Thoracic aorta (tissue), 2 donors: ENCODE measurements at regions not wholly inside any gene's neighbourhood (a gene's known extent, or its start where the extent isn't known, plus 50 kb on each side); places are given as distances from the start of the nearest gene placed in this dataset.

ENCODE experiments used
- ATAC-seq: fragments of 150-250 bp; one replicate; pipeline ENCODE4 v1.8.0; 2017; ENCODE audit warnings: low read depth; ENCODE audit not compliant: insufficient number of reproducible peaks, low FRiP score
- DNase-seq: peaks from one replicate; pipeline ENCODE4 v3.0.0-alpha.2; 2020; ENCODE audit warnings: low spot score
- H3K27ac ChIP-seq, 2 donors: fragments of 200-600 bp; sonication (generic); 1 replicate in 1 of 2; 2 replicates in 1 of 2; pipeline ENCODE4 v1.5.1; 2016; ENCODE audit warnings: mild to moderate bottlenecking in 2 of 2, moderate library complexity in 2 of 2
- H3K27me3 ChIP-seq: fragments of 200-600 bp; sonication (generic); replicated peaks from 2 replicates; pipeline ENCODE4 v1.6.0; 2016; ENCODE audit warnings: mild to moderate bottlenecking; ENCODE audit not compliant: insufficient read depth
- H3K36me3 ChIP-seq: fragments of 200-600 bp; sonication (generic); one replicate; pipeline ENCODE4 v1.5.1; 2016
- H3K4me1 ChIP-seq, 2 donors: fragments of 200-600 bp; sonication (generic); 1 replicate in 1 of 2; 2 replicates in 1 of 2; pipeline versions ENCODE4 v1.5.1 to v1.6.0; 2016; ENCODE audit warnings: low read depth in 2 of 2, mild to moderate bottlenecking in 1 of 2; ENCODE audit not compliant: control insufficient read depth in 1 of 2
- H3K4me3 ChIP-seq: fragments of 200-600 bp; sonication (generic); 2 replicates; pipeline ENCODE4 v1.5.1; 2016; ENCODE audit warnings: mild to moderate bottlenecking
- H3K9me3 ChIP-seq: fragments of 200-600 bp; sonication (generic); 2 replicates; pipeline ENCODE4 v1.5.1; 2016
- TF ChIP-seq, protein P1 (sequence below): fragments of 200-600 bp; sonication (generic); IDR thresholded peaks from one replicate; pipeline ENCODE4 v1.5.1; 2019; ENCODE audit warnings: antibody characterized with exemption

DNA sequence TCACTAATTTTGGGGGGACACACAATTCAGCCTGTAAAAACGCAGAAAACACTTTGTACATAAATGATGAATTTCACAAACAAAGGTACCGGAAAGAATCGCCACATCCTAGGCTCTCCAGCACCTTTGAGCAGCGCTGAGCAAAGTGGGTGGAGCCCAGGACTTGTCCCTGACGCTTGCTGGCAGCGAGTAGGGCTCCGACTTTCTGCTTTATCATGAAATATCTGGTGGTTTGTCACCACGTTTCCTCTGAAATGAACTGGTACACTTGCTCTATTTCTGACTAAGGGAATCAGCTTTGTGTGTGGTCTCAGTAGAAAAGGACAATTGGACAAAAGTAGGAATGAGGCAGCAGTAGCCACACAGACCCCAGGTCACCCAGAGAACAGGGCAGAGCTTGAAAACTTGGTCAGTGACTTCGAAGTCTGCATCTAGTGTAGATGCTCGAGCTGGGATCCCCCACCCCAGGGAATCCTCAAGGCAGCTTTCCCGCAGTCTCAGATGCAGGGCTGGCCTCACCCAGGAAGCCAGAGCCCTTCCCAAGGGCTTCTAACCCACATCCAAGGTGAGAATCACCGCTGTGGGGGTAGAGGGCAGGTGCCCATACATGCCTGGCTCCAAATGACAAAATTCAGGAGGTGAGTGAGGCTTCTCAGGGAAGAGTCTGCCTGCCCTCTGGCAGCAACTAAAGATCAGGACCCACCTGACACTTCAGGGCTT is 85.3 kb upstream of the SOX1 start:
- no peaks in the 10 kb centered on the region for H3K9me3 ChIP-seq
- no peak overlapping the region for H3K27ac ChIP-seq
- no peaks in the 10 kb centered on the region for H3K4me1 ChIP-seq
- H3K4me3 ChIP-seq: no peak overlapping the region
- ATAC-seq: no peak
- H3K36me3 ChIP-seq: no peaks in the 10 kb centered on the region
- no peaks in the 10 kb centered on the region for H3K27me3 ChIP-seq
- TF ChIP-seq, protein P1, sequence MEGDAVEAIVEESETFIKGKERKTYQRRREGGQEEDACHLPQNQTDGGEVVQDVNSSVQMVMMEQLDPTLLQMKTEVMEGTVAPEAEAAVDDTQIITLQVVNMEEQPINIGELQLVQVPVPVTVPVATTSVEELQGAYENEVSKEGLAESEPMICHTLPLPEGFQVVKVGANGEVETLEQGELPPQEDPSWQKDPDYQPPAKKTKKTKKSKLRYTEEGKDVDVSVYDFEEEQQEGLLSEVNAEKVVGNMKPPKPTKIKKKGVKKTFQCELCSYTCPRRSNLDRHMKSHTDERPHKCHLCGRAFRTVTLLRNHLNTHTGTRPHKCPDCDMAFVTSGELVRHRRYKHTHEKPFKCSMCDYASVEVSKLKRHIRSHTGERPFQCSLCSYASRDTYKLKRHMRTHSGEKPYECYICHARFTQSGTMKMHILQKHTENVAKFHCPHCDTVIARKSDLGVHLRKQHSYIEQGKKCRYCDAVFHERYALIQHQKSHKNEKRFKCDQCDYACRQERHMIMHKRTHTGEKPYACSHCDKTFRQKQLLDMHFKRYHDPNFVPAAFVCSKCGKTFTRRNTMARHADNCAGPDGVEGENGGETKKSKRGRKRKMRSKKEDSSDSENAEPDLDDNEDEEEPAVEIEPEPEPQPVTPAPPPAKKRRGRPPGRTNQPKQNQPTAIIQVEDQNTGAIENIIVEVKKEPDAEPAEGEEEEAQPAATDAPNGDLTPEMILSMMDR: no peak
- no peak for DNase-seq

DNA sequence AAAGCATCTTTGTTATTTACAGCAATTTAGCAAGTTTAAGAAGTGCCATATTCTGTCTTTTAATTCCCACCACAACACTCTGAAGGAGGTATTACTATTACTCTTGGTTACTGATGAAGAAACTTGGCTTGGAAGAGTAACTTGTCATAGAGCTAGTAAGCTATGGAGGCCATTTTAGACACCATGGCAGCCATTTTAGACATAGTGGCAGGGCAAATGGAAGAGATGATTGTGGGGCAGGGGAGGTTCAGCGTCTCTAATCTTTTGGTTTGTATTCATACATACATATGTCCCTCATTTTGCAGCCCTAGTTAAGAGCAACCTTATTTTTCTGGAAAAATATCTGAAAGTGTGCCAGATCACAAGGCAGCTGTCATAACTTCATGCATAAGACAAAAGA is 82.6 kb upstream of the SOX1 start:
- no peak for ATAC-seq
- TF ChIP-seq, protein P1: no peak
- Histone ChIP-seq H3K9me3 (no peaks in the 10 kb centered on the region), H3K4me3 (no peak overlapping the region), H3K27ac (no peak overlapping the region), H3K36me3 (no peaks in the 10 kb centered on the region), H3K4me1 (no peaks in the 10 kb centered on the region), H3K27me3 (no peaks in the 10 kb centered on the region)
- no peak for DNase-seq

DNA sequence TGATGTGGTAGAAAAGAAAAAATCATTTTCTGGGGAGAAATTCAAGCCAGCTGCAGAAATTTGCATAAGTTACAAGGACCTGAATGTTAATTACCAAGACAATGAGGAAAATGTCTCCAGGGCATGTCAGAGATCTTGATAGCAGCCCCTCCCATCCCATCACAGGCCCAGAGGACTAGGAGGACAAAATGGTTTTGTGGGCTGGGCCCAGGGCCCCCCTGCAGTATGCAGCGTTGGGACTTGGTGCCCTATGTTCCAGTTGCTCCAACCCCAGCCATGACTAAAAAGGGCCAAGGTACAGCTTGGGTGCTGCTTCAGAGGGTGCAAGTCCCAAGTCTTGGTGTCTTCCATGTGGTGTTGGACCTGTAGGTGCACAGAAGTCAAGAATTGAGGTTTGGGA is 76.6 kb upstream of the SOX1 start:
- TF ChIP-seq, protein P1: no peak
- H3K4me1 ChIP-seq: no peaks in the 10 kb centered on the region
- ATAC-seq: no peak
- no peak overlapping the region for H3K27ac ChIP-seq
- H3K9me3 ChIP-seq: peaks cover 4% of the 10 kb centered on the region
- H3K4me3 ChIP-seq: no peak overlapping the region
- H3K27me3 ChIP-seq: no peaks in the 10 kb centered on the region
- no peak for DNase-seq
- no peaks in the 10 kb centered on the region for H3K36me3 ChIP-seq

DNA sequence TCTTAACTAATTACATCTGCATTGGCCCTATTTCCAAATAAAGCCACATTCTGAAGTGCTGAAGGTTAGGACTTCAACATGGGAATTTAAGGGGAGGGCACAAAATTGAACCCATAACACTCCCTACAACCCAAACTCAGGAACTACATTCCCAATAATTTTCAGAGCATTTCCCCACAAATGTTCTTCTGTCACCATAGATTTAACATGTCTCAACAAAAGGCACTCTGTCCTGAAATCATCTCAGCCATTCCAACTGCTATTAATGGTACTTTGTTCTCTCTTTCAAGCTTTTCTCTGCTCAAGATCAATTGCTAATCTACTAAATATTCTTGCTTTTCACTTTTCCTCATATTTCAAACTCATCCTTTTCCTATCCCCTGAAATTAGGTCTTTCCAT is 74.0 kb upstream of the SOX1 start:
- Histone ChIP-seq H3K4me3 (no peak overlapping the region), H3K9me3 (peaks cover 4% of the 10 kb centered on the region), H3K27me3 (no peaks in the 10 kb centered on the region), H3K4me1 (no peaks in the 10 kb centered on the region), H3K36me3 (no peaks in the 10 kb centered on the region), H3K27ac (no peak overlapping the region)
- DNase-seq: no peak
- TF ChIP-seq, protein P1: no peak
- ATAC-seq: no peak

DNA sequence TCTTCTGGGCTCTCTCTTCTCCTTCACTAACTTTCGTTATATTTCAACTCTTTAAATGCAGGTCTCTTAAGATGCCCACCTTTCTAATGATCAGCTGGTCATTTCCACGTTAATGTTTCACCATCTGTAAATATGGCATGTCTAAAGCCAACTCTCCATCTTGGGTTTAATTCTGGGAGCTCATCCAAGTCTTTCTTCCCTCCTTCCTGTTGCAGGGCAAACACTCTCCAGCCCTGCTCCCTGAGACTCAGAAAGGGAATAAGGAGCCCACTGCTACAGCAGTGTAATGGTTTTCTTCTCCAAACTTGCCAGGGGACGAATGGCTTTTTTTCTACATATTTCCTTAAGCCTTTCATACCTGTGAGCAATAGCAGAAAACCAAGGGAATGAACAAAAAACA is 73.3 kb upstream of the SOX1 start:
- no peak for DNase-seq
- Histone ChIP-seq H3K27me3 (no peaks in the 10 kb centered on the region), H3K4me1 (no peaks in the 10 kb centered on the region), H3K36me3 (no peaks in the 10 kb centered on the region), H3K27ac (no peak overlapping the region), H3K4me3 (no peak overlapping the region), H3K9me3 (peaks cover 4% of the 10 kb centered on the region)
- ATAC-seq: no peak
- TF ChIP-seq, protein P1: no peak
